RWPE1 (cell line): ENCODE measurements at regions not wholly inside any gene's neighbourhood (a gene's known extent, or its start where the extent isn't known, plus 50 kb on each side); places are given as distances from the start of the nearest gene placed in this dataset.

ENCODE experiments used
- CTCF ChIA-PET: fragments of 350-600 bp; sonication (Branson Sonifier 250); formaldehyde crosslinking; extraction: SDS; loops from one replicate; lab custom pipeline; 2021; lab: Yijun Ruan, JAX
- POLR2A ChIA-PET: fragments of 400-600 bp; formaldehyde crosslinking; extraction: SDS; loops from one replicate; lab custom pipeline; 2020; ENCODE audit warnings: antibody characterized with exemption; ENCODE audit not compliant: low non-redundant PET; lab: Yijun Ruan, JAX
- DNase-seq: peaks from one replicate; pipeline ENCODE4 v3.0.0; 2012; ENCODE audit warnings: low spot score
- H3K27ac ChIP-seq: fragments of 450-650 bp; 2 replicates; pipeline ENCODE4 v1.5.1; 2017
- CTCF ChIP-seq: fragments of 450-650 bp; conservative IDR thresholded peaks from 2 replicates; pipeline ENCODE4 v1.5.1; 2017; ENCODE audit warnings: low read depth, mild to moderate bottlenecking

- ChIA-PET POLR2A (no interaction called here), CTCF (no interaction called here)
Measured at GRCh38 chr4:29131304-29131703, 1588.9 kb upstream of the PCDH7 start.

GRCh38 chr4:29142708-29143107 lies 1577.5 kb upstream of the PCDH7 start:
- no peak overlapping the region for H3K27ac ChIP-seq
- no peak for DNase-seq
- ChIA-PET POLR2A (no interaction called here), CTCF (no interaction called here)
- TF ChIP-seq CTCF = no peak

More at GRCh38 chr4:29131304-29131703, 1588.9 kb upstream of the PCDH7 start:
- no peak overlapping the region for H3K27ac ChIP-seq
- no peak for TF ChIP-seq CTCF
- DNase-seq = no peak

GRCh38 chr4:29151584-29151983 lies 1568.6 kb upstream of the PCDH7 start:
- DNase-seq = no peak
- CTCF ChIA-PET = no interaction called here

GRCh38 chr4:29153642-29154041 lies 1566.5 kb upstream of the PCDH7 start:
- CTCF ChIA-PET = no interaction called here
- H3K27ac ChIP-seq = no peak overlapping the region
- POLR2A ChIA-PET = no interaction called here
- no peak for DNase-seq
- no peak for TF ChIP-seq CTCF

More at GRCh38 chr4:29151584-29151983, 1568.6 kb upstream of the PCDH7 start:
- H3K27ac ChIP-seq = no peak overlapping the region
- POLR2A ChIA-PET = no interaction called here
- no peak for TF ChIP-seq CTCF

GRCh38 chr4:29175291-29175690 lies 1544.9 kb upstream of the PCDH7 start:
- no peak for TF ChIP-seq CTCF
- H3K27ac ChIP-seq = no peak overlapping the region
- no peak for DNase-seq
- POLR2A ChIA-PET = no interaction called here
- CTCF ChIA-PET = no interaction called here

GRCh38 chr4:29199025-29199424 lies 1521.1 kb upstream of the PCDH7 start:
- ChIA-PET POLR2A (no interaction called here), CTCF (no interaction called here)
- TF ChIP-seq CTCF = no peak
- no peak for DNase-seq
- H3K27ac ChIP-seq = no peak overlapping the region

- POLR2A ChIA-PET = no interaction called here
- no peak for TF ChIP-seq CTCF
Measured at GRCh38 chr4:29199485-29199884, 1520.7 kb upstream of the PCDH7 start.

More at GRCh38 chr4:29199485-29199884, 1520.7 kb upstream of the PCDH7 start:
- CTCF ChIA-PET = no interaction called here
- H3K27ac ChIP-seq = no peak overlapping the region
- no peak for DNase-seq
